K562 (cell line): ENCODE measurements at regions not wholly inside any gene's neighbourhood (a gene's known extent, or its start where the extent isn't known, plus 50 kb on each side); places are given as distances from the start of the nearest gene placed in this dataset.

Experiments used
- PREB ChIP-seq: sonication (generic); formaldehyde crosslinking; IDR thresholded peaks from 2 replicates; pipeline ENCODE4 v1.8.1; 2023; ENCODE audit warnings: mild to moderate bottlenecking, missing genetic modification reagents
- RAD21 ChIP-seq, 2 experiments: fragments of 250-450 bp in 1 of 2; fragments of 450-650 bp in 1 of 2; sonication (Bioruptor Pico) in 1 of 2; formaldehyde crosslinking in 1 of 2; IDR thresholded peaks in 1 of 2; conservative IDR thresholded peaks in 1 of 2; 2 replicates each; pipeline versions ENCODE4 v1.4.0 to v1.8.0; 2020 to 2022; ENCODE audit warnings: mild to moderate bottlenecking in 2 of 2, moderate library complexity in 1 of 2
- TF ChIP-seq, protein P1 (sequence below): sonication (generic); formaldehyde crosslinking; IDR thresholded peaks from 2 replicates; pipeline ENCODE4 v1.8.0; 2022; ENCODE audit warnings: mild to moderate bottlenecking, missing genetic modification reagents

GRCh38 chr3:99069973-99070372 lies 168.5 kb upstream of the DCBLD2 start:
- TF ChIP-seq, protein P1, sequence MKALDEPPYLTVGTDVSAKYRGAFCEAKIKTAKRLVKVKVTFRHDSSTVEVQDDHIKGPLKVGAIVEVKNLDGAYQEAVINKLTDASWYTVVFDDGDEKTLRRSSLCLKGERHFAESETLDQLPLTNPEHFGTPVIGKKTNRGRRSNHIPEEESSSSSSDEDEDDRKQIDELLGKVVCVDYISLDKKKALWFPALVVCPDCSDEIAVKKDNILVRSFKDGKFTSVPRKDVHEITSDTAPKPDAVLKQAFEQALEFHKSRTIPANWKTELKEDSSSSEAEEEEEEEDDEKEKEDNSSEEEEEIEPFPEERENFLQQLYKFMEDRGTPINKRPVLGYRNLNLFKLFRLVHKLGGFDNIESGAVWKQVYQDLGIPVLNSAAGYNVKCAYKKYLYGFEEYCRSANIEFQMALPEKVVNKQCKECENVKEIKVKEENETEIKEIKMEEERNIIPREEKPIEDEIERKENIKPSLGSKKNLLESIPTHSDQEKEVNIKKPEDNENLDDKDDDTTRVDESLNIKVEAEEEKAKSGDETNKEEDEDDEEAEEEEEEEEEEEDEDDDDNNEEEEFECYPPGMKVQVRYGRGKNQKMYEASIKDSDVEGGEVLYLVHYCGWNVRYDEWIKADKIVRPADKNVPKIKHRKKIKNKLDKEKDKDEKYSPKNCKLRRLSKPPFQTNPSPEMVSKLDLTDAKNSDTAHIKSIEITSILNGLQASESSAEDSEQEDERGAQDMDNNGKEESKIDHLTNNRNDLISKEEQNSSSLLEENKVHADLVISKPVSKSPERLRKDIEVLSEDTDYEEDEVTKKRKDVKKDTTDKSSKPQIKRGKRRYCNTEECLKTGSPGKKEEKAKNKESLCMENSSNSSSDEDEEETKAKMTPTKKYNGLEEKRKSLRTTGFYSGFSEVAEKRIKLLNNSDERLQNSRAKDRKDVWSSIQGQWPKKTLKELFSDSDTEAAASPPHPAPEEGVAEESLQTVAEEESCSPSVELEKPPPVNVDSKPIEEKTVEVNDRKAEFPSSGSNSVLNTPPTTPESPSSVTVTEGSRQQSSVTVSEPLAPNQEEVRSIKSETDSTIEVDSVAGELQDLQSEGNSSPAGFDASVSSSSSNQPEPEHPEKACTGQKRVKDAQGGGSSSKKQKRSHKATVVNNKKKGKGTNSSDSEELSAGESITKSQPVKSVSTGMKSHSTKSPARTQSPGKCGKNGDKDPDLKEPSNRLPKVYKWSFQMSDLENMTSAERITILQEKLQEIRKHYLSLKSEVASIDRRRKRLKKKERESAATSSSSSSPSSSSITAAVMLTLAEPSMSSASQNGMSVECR = no peak
- TF ChIP-seq PREB = no peak
- TF ChIP-seq RAD21 (CRISPR knock-in tag; conservative IDR thresholded peaks at IDR 0.05 in 1 of 2, IDR thresholded peaks at IDR 0.05 in 1 of 2) = no peak
